HepG2 (cell line): ENCODE measurements at regions not wholly inside any gene's neighbourhood (a gene's known extent, or its start where the extent isn't known, plus 50 kb on each side); places are given as distances from the start of the nearest gene placed in this dataset.

Experiments
- NFE2L2 ChIP-seq: fragments of 150-350 bp; IDR thresholded peaks from 2 replicates; pipeline ENCODE4 v1.6.1; 2014; ENCODE audit warnings: low read length
- POLR2A ChIP-seq, 2 experiments: IDR thresholded peaks; 2 replicates each; pipeline ENCODE4 v1.6.1; 2011; ENCODE audit warnings: low read depth in 2 of 2, low read length in 2 of 2, mild to moderate bottlenecking in 1 of 2, moderate library complexity in 1 of 2; ENCODE audit not compliant: insufficient read depth in 1 of 2
- ZBTB10 ChIP-seq: sonication (generic); formaldehyde crosslinking; IDR thresholded peaks from 2 replicates; pipeline ENCODE4 v1.4.0; 2020; ENCODE audit warnings: missing genetic modification reagents, borderline replicate concordance
- ZNF24 ChIP-seq: fragments of 450-650 bp; IDR thresholded peaks from 2 replicates; pipeline ENCODE4 v1.6.1; 2017; ENCODE audit warnings: antibody characterized with exemption, mild to moderate bottlenecking
- ZNF253 ChIP-seq: sonication (generic); formaldehyde crosslinking; IDR thresholded peaks from 2 replicates; pipeline ENCODE4 v1.8.0; 2022; ENCODE audit warnings: mild to moderate bottlenecking, missing genetic modification reagents, borderline replicate concordance
- TF ChIP-seq, protein P1 (sequence below): sonication (generic); formaldehyde crosslinking; IDR thresholded peaks from 2 replicates; pipeline ENCODE4 v1.9.0; 2021; ENCODE audit warnings: missing genetic modification reagents, mild to moderate bottlenecking, borderline replicate concordance
- TF ChIP-seq, protein P2 (sequence below): sonication (generic); formaldehyde crosslinking; IDR thresholded peaks from 2 replicates; pipeline ENCODE4 v1.5.1; 2020; ENCODE audit warnings: mild to moderate bottlenecking, missing genetic modification reagents, borderline replicate concordance

DNA sequence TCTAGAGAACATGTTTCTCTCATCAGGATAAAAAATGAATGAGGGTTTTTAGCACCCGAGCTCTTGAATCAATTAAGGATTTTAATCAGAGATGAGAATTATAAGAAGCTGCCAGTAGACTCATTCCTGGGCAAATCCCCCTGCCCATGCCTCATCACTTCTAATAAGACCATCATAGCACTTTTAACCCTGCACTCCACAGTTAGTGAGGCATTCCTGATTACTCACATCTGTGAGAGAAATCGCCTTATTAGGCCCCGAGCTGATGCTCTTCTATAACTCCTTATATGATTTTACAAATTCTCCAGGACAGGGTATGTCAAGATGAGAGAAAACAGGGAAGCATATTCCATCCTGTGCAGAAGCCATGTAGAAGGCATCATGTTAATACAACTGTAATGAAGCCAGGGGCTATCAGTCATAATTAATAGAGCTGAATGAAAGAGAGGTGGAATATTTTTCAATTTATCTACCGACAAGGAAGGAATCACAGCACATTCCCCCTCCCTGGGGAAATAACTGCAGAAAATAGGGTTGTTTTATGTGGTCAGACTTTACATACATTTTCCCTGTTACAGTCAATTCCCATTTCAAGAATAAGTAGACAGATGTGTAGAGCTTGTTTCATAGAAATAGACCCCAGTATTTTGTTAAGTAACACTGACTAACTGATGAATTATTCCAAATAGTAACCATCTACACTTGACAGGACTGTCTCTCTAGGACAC, 272.7 kb downstream of the HHIPL2 start:
- TF ChIP-seq POLR2A (IDR thresholded peaks at IDR 0.05; ENCODE audit: insufficient read depth in 1 of 2, low read depth in 2 of 2, low read length in 2 of 2) (no peak), NFE2L2 (no peak), ZBTB10 (no peak), ZNF253 (CRISPR knock-in tag) (no peak), ZNF24 (no peak)
- TF ChIP-seq, protein P1, sequence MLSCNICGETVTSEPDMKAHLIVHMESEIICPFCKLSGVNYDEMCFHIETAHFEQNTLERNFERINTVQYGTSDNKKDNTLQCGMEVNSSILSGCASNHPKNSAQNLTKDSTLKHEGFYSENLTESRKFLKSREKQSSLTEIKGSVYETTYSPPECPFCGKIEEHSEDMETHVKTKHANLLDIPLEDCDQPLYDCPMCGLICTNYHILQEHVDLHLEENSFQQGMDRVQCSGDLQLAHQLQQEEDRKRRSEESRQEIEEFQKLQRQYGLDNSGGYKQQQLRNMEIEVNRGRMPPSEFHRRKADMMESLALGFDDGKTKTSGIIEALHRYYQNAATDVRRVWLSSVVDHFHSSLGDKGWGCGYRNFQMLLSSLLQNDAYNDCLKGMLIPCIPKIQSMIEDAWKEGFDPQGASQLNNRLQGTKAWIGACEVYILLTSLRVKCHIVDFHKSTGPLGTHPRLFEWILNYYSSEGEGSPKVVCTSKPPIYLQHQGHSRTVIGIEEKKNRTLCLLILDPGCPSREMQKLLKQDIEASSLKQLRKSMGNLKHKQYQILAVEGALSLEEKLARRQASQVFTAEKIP (CRISPR knock-in tag) = no peak
- TF ChIP-seq, protein P2, sequence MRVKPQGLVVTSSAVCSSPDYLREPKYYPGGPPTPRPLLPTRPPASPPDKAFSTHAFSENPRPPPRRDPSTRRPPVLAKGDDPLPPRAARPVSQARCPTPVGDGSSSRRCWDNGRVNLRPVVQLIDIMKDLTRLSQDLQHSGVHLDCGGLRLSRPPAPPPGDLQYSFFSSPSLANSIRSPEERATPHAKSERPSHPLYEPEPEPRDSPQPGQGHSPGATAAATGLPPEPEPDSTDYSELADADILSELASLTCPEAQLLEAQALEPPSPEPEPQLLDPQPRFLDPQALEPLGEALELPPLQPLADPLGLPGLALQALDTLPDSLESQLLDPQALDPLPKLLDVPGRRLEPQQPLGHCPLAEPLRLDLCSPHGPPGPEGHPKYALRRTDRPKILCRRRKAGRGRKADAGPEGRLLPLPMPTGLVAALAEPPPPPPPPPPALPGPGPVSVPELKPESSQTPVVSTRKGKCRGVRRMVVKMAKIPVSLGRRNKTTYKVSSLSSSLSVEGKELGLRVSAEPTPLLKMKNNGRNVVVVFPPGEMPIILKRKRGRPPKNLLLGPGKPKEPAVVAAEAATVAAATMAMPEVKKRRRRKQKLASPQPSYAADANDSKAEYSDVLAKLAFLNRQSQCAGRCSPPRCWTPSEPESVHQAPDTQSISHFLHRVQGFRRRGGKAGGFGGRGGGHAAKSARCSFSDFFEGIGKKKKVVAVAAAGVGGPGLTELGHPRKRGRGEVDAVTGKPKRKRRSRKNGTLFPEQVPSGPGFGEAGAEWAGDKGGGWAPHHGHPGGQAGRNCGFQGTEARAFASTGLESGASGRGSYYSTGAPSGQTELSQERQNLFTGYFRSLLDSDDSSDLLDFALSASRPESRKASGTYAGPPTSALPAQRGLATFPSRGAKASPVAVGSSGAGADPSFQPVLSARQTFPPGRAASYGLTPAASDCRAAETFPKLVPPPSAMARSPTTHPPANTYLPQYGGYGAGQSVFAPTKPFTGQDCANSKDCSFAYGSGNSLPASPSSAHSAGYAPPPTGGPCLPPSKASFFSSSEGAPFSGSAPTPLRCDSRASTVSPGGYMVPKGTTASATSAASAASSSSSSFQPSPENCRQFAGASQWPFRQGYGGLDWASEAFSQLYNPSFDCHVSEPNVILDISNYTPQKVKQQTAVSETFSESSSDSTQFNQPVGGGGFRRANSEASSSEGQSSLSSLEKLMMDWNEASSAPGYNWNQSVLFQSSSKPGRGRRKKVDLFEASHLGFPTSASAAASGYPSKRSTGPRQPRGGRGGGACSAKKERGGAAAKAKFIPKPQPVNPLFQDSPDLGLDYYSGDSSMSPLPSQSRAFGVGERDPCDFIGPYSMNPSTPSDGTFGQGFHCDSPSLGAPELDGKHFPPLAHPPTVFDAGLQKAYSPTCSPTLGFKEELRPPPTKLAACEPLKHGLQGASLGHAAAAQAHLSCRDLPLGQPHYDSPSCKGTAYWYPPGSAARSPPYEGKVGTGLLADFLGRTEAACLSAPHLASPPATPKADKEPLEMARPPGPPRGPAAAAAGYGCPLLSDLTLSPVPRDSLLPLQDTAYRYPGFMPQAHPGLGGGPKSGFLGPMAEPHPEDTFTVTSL (CRISPR knock-in tag) = no peak
